Endothelial cell of umbilical vein (primary cell): ENCODE measurements at regions not wholly inside any gene's neighbourhood (a gene's known extent, or its start where the extent isn't known, plus 50 kb on each side); places are given as distances from the start of the nearest gene placed in this dataset.

Experiments used
- BruUV-seq: library from RNA; stranded (reverse); fragments of 400-500 nt; replicated peaks from 2 replicates; lab custom pipeline; 2021; lab: Mats Ljungman, UMichigan
- CTCF ChIA-PET: fragments of 300-600, 350-600 bp; sonication (Branson Sonifier 250); formaldehyde crosslinking; loops from one replicate; lab custom pipeline; 2021; ENCODE audit warnings: antibody characterized with exemption, inconsistent platforms; lab: Charles Lee
- POLR2A ChIA-PET: fragments of 300-600, 350-600 bp; sonication (Branson Sonifier 250); formaldehyde crosslinking; loops from one replicate; lab custom pipeline; 2021; ENCODE audit warnings: antibody characterized with exemption, inconsistent platforms; lab: Charles Lee
- DNase-seq: peaks from one replicate; pipeline ENCODE4 v3.0.0-alpha.2; 2011; ENCODE audit warnings: low read depth, low spot score
- FAIRE-seq: peaks from 2 replicates; lab custom pipeline; 2011; peaks lifted over from hg19 to GRCh38; lab: Jason Lieb, UNC
- H2AFZ ChIP-seq: 2 replicates; pipeline ENCODE4 v1.6.0; 2012; ENCODE audit warnings: low read depth, low read length, control low read depth, inconsistent platforms
- H3K27ac ChIP-seq: 2 replicates; pipeline ENCODE4 v1.5.1; 2011; ENCODE audit warnings: low read depth, mild to moderate bottlenecking, control low read depth, low read length, moderate library complexity; ENCODE audit not compliant: insufficient read depth
- H3K27me3 ChIP-seq, 2 experiments: 2 replicates each; pipeline versions ENCODE4 v1.6.0 to v1.6.1; 2011; ENCODE audit warnings: low read length in 2 of 2, mixed read lengths in 1 of 2; ENCODE audit not compliant: control insufficient read depth in 2 of 2, insufficient read depth in 2 of 2
- H3K36me3 ChIP-seq, 2 experiments: 2 replicates in 1 of 2; 3 replicates in 1 of 2; pipeline ENCODE4 v1.5.1; 2011; ENCODE audit warnings: low read length in 2 of 2, mild to moderate bottlenecking in 1 of 2, moderate library complexity in 1 of 2; ENCODE audit not compliant: control insufficient read depth in 2 of 2, insufficient read depth in 2 of 2; ENCODE audit errors: extremely low read depth in 1 of 2
- H3K4me1 ChIP-seq: 3 replicates; pipeline ENCODE4 v1.5.1; 2011; ENCODE audit warnings: mild to moderate bottlenecking, low read length; ENCODE audit not compliant: control insufficient read depth, insufficient read depth; ENCODE audit errors: extremely low read depth
- H3K4me2 ChIP-seq: 2 replicates; pipeline ENCODE4 v1.6.1; 2011; ENCODE audit warnings: low read length, control low read depth, mixed read lengths; ENCODE audit not compliant: insufficient read depth
- H3K4me3 ChIP-seq, 3 experiments: fragments of 200-600 bp in 1 of 3; sonication (generic), shearing (Covaris generic) in 1 of 3; replicated peaks in 1 of 3; 2 replicates each; pipeline ENCODE4 v1.5.1; 2011 to 2016; ENCODE audit warnings: control low read depth in 3 of 3, low read length in 3 of 3, mild to moderate bottlenecking in 2 of 3, inconsistent platforms in 1 of 3, low read depth in 1 of 3, moderate library complexity in 1 of 3; ENCODE audit not compliant: insufficient read depth in 1 of 3
- H3K79me2 ChIP-seq: 2 replicates; pipeline ENCODE4 v1.6.0; 2012; ENCODE audit warnings: low read length, inconsistent platforms; ENCODE audit not compliant: control insufficient read depth, insufficient read depth
- H3K9ac ChIP-seq: replicated peaks from 2 replicates; pipeline ENCODE3; 2011; ENCODE audit warnings: low read length, control low read depth; ENCODE audit not compliant: insufficient read depth; ENCODE audit errors: extremely low read depth
- H3K9me1 ChIP-seq: replicated peaks from 3 replicates; pipeline ENCODE4 v1.6.0; 2011; ENCODE audit warnings: mild to moderate bottlenecking, low read length; ENCODE audit not compliant: control insufficient read depth, insufficient read depth; ENCODE audit errors: extremely low read depth
- H3K9me3 ChIP-seq: replicated peaks from 2 replicates; pipeline ENCODE4 v1.5.1; 2012; ENCODE audit warnings: low read length, inconsistent platforms; ENCODE audit not compliant: control insufficient read depth, insufficient read depth
- H4K20me1 ChIP-seq: replicated peaks from 2 replicates; pipeline ENCODE3; 2011; ENCODE audit warnings: mild to moderate bottlenecking, low read length; ENCODE audit not compliant: control insufficient read depth, insufficient read depth; ENCODE audit errors: extremely low read depth
- CTCF ChIP-seq, 2 donors: IDR thresholded peaks; 1 replicate in 1 of 2; 2 replicates in 1 of 2; pipeline ENCODE4 v1.5.1; 2011; ENCODE audit warnings: low read length in 2 of 2, mild to moderate bottlenecking in 2 of 2, moderate library complexity in 2 of 2, control low read depth in 1 of 2, inconsistent platforms in 1 of 2, low read depth in 1 of 2; ENCODE audit not compliant: insufficient read depth in 1 of 2; ENCODE audit errors: extremely low read depth in 1 of 2
- EZH2 ChIP-seq: IDR thresholded peaks from 2 replicates; pipeline ENCODE4 v1.6.1; 2012; ENCODE audit warnings: borderline replicate concordance, low read depth, mild to moderate bottlenecking, moderate library complexity, low read length, inconsistent platforms; ENCODE audit not compliant: severe bottlenecking
- FOS ChIP-seq: IDR thresholded peaks from 2 replicates; pipeline ENCODE4 v1.6.1; 2011; ENCODE audit warnings: mild to moderate bottlenecking, low read length, moderate library complexity, borderline replicate concordance; ENCODE audit not compliant: insufficient read depth
- GATA2 ChIP-seq: IDR thresholded peaks from 2 replicates; pipeline ENCODE4 v1.7.0; 2011; ENCODE audit warnings: low read depth, mild to moderate bottlenecking, moderate library complexity, mixed read lengths, low read length; ENCODE audit not compliant: insufficient read length, insufficient read depth
- JUN ChIP-seq: IDR thresholded peaks from 2 replicates; pipeline ENCODE4 v1.6.1; 2011; ENCODE audit warnings: borderline replicate concordance, low read depth; ENCODE audit not compliant: insufficient read length, insufficient read depth
- MYC ChIP-seq: IDR thresholded peaks from one replicate; pipeline ENCODE4 v1.6.1; 2011; ENCODE audit warnings: mild to moderate bottlenecking, low read depth, low read length
- POLR2A ChIP-seq: IDR thresholded peaks from 2 replicates; pipeline ENCODE4 v1.6.1; 2012; ENCODE audit warnings: low read depth, mild to moderate bottlenecking, control low read depth, low read length
- POLR2AphosphoS5 ChIP-seq: IDR thresholded peaks from 2 replicates; pipeline ENCODE4 v1.6.1; 2012; ENCODE audit warnings: low read depth, mild to moderate bottlenecking, control low read depth, low read length, moderate library complexity; ENCODE audit not compliant: insufficient read depth
- dilution Hi-C: fragments of 300-500 bp; cut with MboI; formaldehyde crosslinking; loops from one replicate; pipeline ENCODE4 v1.15.0; 2019; ENCODE audit warnings: low sequenced_read_pairs; ENCODE audit not compliant: extremely low pct_ligation_motif_present
- intact Hi-C: fragments of 100-400 bp; cut with micrococcal nuclease; formaldehyde crosslinking; loops from one replicate; pipeline ENCODE4 v1.10.0; 2022
- TF ChIP-seq, protein P1 (sequence below): IDR thresholded peaks from 2 replicates; pipeline ENCODE4 v1.6.1; 2011; ENCODE audit not compliant: insufficient read depth, insufficient read length

DNA sequence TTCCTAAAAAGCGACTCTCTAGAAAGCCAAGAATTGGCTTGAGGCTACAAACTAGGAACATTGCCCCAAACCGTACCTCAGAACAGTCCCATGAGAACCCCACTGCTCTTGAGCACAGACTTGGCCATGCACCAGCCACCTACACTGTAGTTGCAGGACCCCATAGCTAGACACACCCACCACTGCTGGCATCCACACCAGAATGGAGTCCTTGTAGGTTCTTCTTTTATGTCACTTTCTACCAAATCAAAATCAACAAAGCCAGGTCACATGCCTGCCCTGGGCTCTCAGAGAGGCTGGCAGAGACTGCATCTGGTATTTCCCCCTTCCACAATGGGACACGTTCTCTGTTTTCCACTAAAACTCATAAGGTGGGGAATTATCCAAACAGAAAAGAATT is 290.5 kb downstream of the SHOX2 start:
- H3K9me1 ChIP-seq: no peaks in the 10 kb centered on the region
- BruUV-seq: no TSS peak
- no peaks in the 10 kb centered on the region for H3K36me3 ChIP-seq
- intact Hi-C loops: no loop called here
- H4K20me1 ChIP-seq: no peaks in the 10 kb centered on the region
- H3K4me2 ChIP-seq: no peak overlapping the region
- no peaks in the 10 kb centered on the region for H3K27me3 ChIP-seq
- no peak overlapping the region for H3K9ac ChIP-seq
- dilution Hi-C loops: no loop called here
- POLR2A ChIA-PET: no interaction called here
- H3K4me1 ChIP-seq: no peaks in the 10 kb centered on the region
- CTCF ChIA-PET: no interaction called here
- FAIRE-seq (no peak), DNase-seq (no peak)
- H3K9me3 ChIP-seq: no peaks in the 10 kb centered on the region
- H3K79me2 ChIP-seq: no peaks in the 10 kb centered on the region
- TF ChIP-seq MYC (no peak), GATA2 (no peak), JUN (no peak), EZH2 (no peak), POLR2A (no peak), POLR2AphosphoS5 (no peak), CTCF (IDR thresholded peaks at IDR 0.05; ENCODE audit: extremely low read depth in 1 of 2, insufficient read depth in 1 of 2, low read depth in 1 of 2, low read length in 2 of 2) (no peak), FOS (no peak)
- TF ChIP-seq, protein P1, sequence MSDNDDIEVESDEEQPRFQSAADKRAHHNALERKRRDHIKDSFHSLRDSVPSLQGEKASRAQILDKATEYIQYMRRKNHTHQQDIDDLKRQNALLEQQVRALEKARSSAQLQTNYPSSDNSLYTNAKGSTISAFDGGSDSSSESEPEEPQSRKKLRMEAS: no peak
- H2AFZ ChIP-seq: no peak overlapping the region
- no peak overlapping the region for H3K27ac ChIP-seq
- no peak overlapping the region for H3K4me3 ChIP-seq
